HEK293 (cell line): ENCODE measurements at regions not wholly inside any gene's neighbourhood (a gene's known extent, or its start where the extent isn't known, plus 50 kb on each side); places are given as distances from the start of the nearest gene placed in this dataset.

Experiments
- CTCF ChIA-PET: fragments of 350-600 bp; formaldehyde crosslinking; extraction: SDS; loops from one replicate; lab custom pipeline; 2021; ENCODE audit warnings: antibody characterized with exemption; lab: Yijun Ruan, JAX
- POLR2A ChIA-PET: fragments of 300-600 bp; formaldehyde crosslinking; extraction: SDS; loops from one replicate; lab custom pipeline; 2020; ENCODE audit warnings: antibody characterized with exemption, inconsistent platforms; lab: Yijun Ruan, JAX
- H3K27ac ChIP-seq: fragments of 200-500 bp; sonication (Bioruptor generic); 2 replicates; pipeline ENCODE4 v1.5.1; 2014; ENCODE audit warnings: low read depth, low read length, control low read depth, inconsistent platforms; ENCODE audit errors: extremely low read depth
- H3K36me3 ChIP-seq, 2 experiments: fragments of 200-500 bp in 1 of 2; sonication (Bioruptor generic) in 1 of 2; 1 replicate in 1 of 2; 2 replicates in 1 of 2; pipeline ENCODE4 v1.5.1; 2014 to 2017; ENCODE audit warnings: inconsistent platforms in 2 of 2, low read length in 2 of 2; ENCODE audit not compliant: control insufficient read depth in 2 of 2, insufficient read depth in 1 of 2
- H3K4me1 ChIP-seq: fragments of 200-500 bp; sonication (Bioruptor generic); 2 replicates; pipeline ENCODE4 v1.5.1; 2014; ENCODE audit warnings: mild to moderate bottlenecking, low read length, inconsistent platforms; ENCODE audit not compliant: control insufficient read depth, insufficient read depth
- H3K4me3 ChIP-seq: 2 replicates; pipeline ENCODE4 v1.5.1; 2011; ENCODE audit warnings: low read depth, mild to moderate bottlenecking, control low read depth, low read length, moderate library complexity
- H3K9me3 ChIP-seq: fragments of 200-500 bp; sonication (Bioruptor generic); 2 replicates; pipeline ENCODE4 v1.5.1; 2014; ENCODE audit warnings: low read depth, low read length, inconsistent platforms; ENCODE audit not compliant: control insufficient read depth, insufficient read depth
- BCL11A ChIP-seq: fragments of 450-650 bp; formaldehyde crosslinking; IDR thresholded peaks from 2 replicates; pipeline ENCODE4 v1.5.1; 2016; ENCODE audit warnings: low read depth, missing biosample characterization, missing genetic modification characterization
- HOXC10 ChIP-seq: sonication (generic); formaldehyde crosslinking; IDR thresholded peaks from 2 replicates; pipeline ENCODE4 v1.8.1; 2023; ENCODE audit warnings: mild to moderate bottlenecking, missing genetic modification reagents
- KLF1 ChIP-seq: fragments of 450-650 bp; formaldehyde crosslinking; IDR thresholded peaks from 2 replicates; pipeline ENCODE4 v1.5.1; 2016; ENCODE audit warnings: missing biosample characterization, missing genetic modification characterization
- KLF16 ChIP-seq: fragments of 450-650 bp; formaldehyde crosslinking; IDR thresholded peaks from 2 replicates; pipeline ENCODE4 v1.5.1; 2017; ENCODE audit warnings: missing biosample characterization, missing genetic modification characterization
- KLF9 ChIP-seq: fragments of 450-650 bp; formaldehyde crosslinking; IDR thresholded peaks from 2 replicates; pipeline ENCODE4 v1.5.1; 2016; ENCODE audit warnings: missing biosample characterization, missing genetic modification characterization, low read depth
- MYNN ChIP-seq: fragments of 450-650 bp; formaldehyde crosslinking; IDR thresholded peaks from 2 replicates; pipeline ENCODE4 v1.5.1; 2016; ENCODE audit warnings: missing biosample characterization, missing genetic modification characterization, borderline replicate concordance
- OVOL3 ChIP-seq: fragments of 450-650 bp; formaldehyde crosslinking; IDR thresholded peaks from 2 replicates; pipeline ENCODE4 v1.5.1; 2016; ENCODE audit warnings: missing biosample characterization, missing genetic modification characterization
- PATZ1 ChIP-seq: fragments of 450-650 bp; formaldehyde crosslinking; IDR thresholded peaks from 2 replicates; pipeline ENCODE4 v1.5.1; 2016; ENCODE audit warnings: missing biosample characterization, missing genetic modification characterization
- PRDM1 ChIP-seq: fragments of 450-650 bp; formaldehyde crosslinking; IDR thresholded peaks from 2 replicates; pipeline ENCODE4; 2016; ENCODE audit warnings: missing biosample characterization, missing genetic modification characterization
- PRDM10 ChIP-seq: fragments of 450-650 bp; formaldehyde crosslinking; IDR thresholded peaks from 2 replicates; pipeline ENCODE4 v1.5.1; 2016; ENCODE audit warnings: missing biosample characterization, missing genetic modification characterization
- ZBTB49 ChIP-seq: fragments of 450-650 bp; formaldehyde crosslinking; IDR thresholded peaks from 2 replicates; pipeline ENCODE4 v1.5.1; 2016; ENCODE audit warnings: missing biosample characterization, missing genetic modification characterization, low read depth
- ZBTB7A ChIP-seq: fragments of 450-650 bp; formaldehyde crosslinking; IDR thresholded peaks from 2 replicates; pipeline ENCODE4 v1.5.1; 2016; ENCODE audit warnings: low read depth, missing biosample characterization, missing genetic modification characterization
- ZBTB8A ChIP-seq: fragments of 450-650 bp; formaldehyde crosslinking; IDR thresholded peaks from 2 replicates; pipeline ENCODE4 v1.5.1; 2016; ENCODE audit warnings: missing biosample characterization, missing genetic modification characterization
- ZEB2 ChIP-seq: fragments of 450-650 bp; formaldehyde crosslinking; IDR thresholded peaks from 2 replicates; pipeline ENCODE4 v1.5.1; 2016; ENCODE audit warnings: missing biosample characterization, missing genetic modification characterization
- ZNF335 ChIP-seq: fragments of 450-650 bp; formaldehyde crosslinking; conservative IDR thresholded peaks from 2 replicates; pipeline ENCODE4 v1.5.1; 2016; ENCODE audit warnings: missing biosample characterization, missing genetic modification characterization
- ZNF747 ChIP-seq: fragments of 450-650 bp; formaldehyde crosslinking; IDR thresholded peaks from 2 replicates; pipeline ENCODE4 v1.5.1; 2016; ENCODE audit warnings: missing biosample characterization, missing genetic modification characterization
- ZNF791 ChIP-seq: fragments of 450-650 bp; formaldehyde crosslinking; IDR thresholded peaks from 2 replicates; pipeline ENCODE4 v1.5.1; 2016; ENCODE audit warnings: missing biosample characterization, missing genetic modification characterization
- ZXDB ChIP-seq: fragments of 450-650 bp; formaldehyde crosslinking; IDR thresholded peaks from 2 replicates; pipeline ENCODE4 v1.5.1; 2016; ENCODE audit warnings: missing biosample characterization, missing genetic modification characterization

- ChIA-PET CTCF (interaction anchor here (0.6 kb wide), 1 partner anchor 41 kb away, joined by 4 read pairs; no protein-coding TSS in a partner anchor), POLR2A (no interaction called here)
- no peaks in the 10 kb centered on the region for H3K4me1 ChIP-seq
- H3K4me3 ChIP-seq = no peak overlapping the region
- no peak overlapping the region for H3K27ac ChIP-seq
- TF ChIP-seq HOXC10 (CRISPR knock-in tag) (no peak), ZBTB49 (tag by site-specific recombination) (no peak), KLF16 (tag by site-specific recombination) (no peak), ZEB2 (tag by site-specific recombination) (no peak), PRDM1 (tag by site-specific recombination) (no peak), KLF9 (tag by site-specific recombination) (no peak), ZNF791 (tag by site-specific recombination) (no peak)
- H3K9me3 ChIP-seq = no peaks in the 10 kb centered on the region
- H3K36me3 ChIP-seq = no peaks in the 10 kb centered on the region
Measured at GRCh38 chr5:2299388-2300220, 416.9 kb upstream of the IRX4 start.

- H3K4me1 ChIP-seq = no peaks in the 10 kb centered on the region
- H3K27ac ChIP-seq = no peak overlapping the region
- no peaks in the 10 kb centered on the region for H3K9me3 ChIP-seq
- no peak for TF ChIP-seq KLF1 (tag by site-specific recombination)
- no peak for TF ChIP-seq ZBTB8A (tag by site-specific recombination)
- no peak for TF ChIP-seq MYNN
- TF ChIP-seq ZXDB (tag by site-specific recombination) = no peak
- TF ChIP-seq OVOL3 = no peak
- TF ChIP-seq ZBTB7A (tag by site-specific recombination) = no peak
- no peak for TF ChIP-seq ZNF747 (tag by site-specific recombination)
- no peak for TF ChIP-seq PRDM10
- no peak for TF ChIP-seq HOXC10 (CRISPR knock-in tag)
- no peak for TF ChIP-seq BCL11A (tag by site-specific recombination)
- no peak for TF ChIP-seq ZNF335 (tag by site-specific recombination)
- no peak for TF ChIP-seq PATZ1 (tag by site-specific recombination)
- no peak for TF ChIP-seq PRDM1 (tag by site-specific recombination)
- no peak overlapping the region for H3K4me3 ChIP-seq
- POLR2A ChIA-PET = no interaction called here
- CTCF ChIA-PET = interaction anchor here (0.6 kb wide), 1 partner anchor 42 kb away, joined by 4 read pairs; no protein-coding TSS in a partner anchor
- no peaks in the 10 kb centered on the region for H3K36me3 ChIP-seq
Measured at GRCh38 chr5:2298781-2299180, 416.1 kb upstream of the IRX4 start.
